WI38 (cell line): ENCODE measurements at regions not wholly inside any gene's neighbourhood (a gene's known extent, or its start where the extent isn't known, plus 50 kb on each side); places are given as distances from the start of the nearest gene placed in this dataset.
A peak's percentile ranks its signal among the peaks of the same experiment; 100 is the strongest.

Experiments used
- H3K4me3 ChIP-seq: 2 replicates; pipeline ENCODE4 v1.5.1; 2011; ENCODE audit warnings: low read depth, mild to moderate bottlenecking, control low read depth, low read length
- TF ChIP-seq, protein P1 (sequence below): IDR thresholded peaks from 2 replicates; pipeline ENCODE4 v1.5.1; 2012; ENCODE audit warnings: low read depth, mild to moderate bottlenecking, control low read depth, low read length

DNA sequence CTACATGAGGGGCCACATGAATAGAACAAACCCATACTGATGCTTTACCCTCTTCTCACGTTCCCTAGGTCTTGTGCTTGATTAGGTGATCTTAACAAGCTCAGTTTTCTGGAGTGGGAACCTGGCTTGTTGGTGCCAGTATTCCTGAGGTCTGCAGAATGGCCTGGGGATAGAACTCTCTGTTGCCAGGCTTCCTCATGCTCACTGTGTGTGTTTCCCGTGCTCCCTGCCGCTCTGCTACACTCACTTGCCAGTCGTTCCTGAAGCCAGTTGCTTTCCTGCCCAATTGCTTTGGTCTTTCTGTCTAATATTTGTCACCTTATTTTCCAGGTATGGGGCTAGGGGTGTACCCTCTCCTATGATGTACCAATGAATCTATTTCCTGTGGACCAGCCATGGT lies 2111.5 kb upstream of the PIK3C3 start:
- no peak overlapping the region for H3K4me3 ChIP-seq
- TF ChIP-seq, protein P1, sequence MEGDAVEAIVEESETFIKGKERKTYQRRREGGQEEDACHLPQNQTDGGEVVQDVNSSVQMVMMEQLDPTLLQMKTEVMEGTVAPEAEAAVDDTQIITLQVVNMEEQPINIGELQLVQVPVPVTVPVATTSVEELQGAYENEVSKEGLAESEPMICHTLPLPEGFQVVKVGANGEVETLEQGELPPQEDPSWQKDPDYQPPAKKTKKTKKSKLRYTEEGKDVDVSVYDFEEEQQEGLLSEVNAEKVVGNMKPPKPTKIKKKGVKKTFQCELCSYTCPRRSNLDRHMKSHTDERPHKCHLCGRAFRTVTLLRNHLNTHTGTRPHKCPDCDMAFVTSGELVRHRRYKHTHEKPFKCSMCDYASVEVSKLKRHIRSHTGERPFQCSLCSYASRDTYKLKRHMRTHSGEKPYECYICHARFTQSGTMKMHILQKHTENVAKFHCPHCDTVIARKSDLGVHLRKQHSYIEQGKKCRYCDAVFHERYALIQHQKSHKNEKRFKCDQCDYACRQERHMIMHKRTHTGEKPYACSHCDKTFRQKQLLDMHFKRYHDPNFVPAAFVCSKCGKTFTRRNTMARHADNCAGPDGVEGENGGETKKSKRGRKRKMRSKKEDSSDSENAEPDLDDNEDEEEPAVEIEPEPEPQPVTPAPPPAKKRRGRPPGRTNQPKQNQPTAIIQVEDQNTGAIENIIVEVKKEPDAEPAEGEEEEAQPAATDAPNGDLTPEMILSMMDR = no peak

DNA sequence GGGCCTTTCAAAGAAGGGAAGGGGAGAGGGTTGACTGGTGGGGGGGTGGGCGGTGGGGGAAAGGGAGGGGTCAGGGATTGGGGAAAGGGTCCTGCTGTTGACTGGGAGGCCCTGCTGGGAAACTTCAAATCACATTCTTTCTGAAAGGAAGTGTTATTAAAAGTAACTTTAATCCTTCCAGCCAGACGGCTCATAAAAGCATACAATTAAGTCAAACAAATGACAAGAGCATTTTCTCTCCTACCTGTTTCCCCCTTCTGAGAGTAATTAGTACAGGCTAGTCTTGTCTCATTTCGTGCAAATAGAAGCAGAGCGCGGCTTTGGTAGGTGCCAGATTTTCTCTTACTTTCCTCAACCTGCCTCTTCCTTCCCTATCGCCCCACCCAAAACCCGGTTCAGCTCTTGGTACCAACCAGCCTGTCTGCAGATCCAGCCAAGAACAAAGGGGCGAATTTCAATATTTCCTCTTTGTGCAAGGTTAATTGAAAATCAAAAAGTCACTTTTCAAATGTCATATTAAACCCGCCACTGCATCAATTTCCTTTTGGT lies 2112.6 kb upstream of the PIK3C3 start:
- no peak overlapping the region for H3K4me3 ChIP-seq
- TF ChIP-seq, protein P1 = no peak

DNA sequence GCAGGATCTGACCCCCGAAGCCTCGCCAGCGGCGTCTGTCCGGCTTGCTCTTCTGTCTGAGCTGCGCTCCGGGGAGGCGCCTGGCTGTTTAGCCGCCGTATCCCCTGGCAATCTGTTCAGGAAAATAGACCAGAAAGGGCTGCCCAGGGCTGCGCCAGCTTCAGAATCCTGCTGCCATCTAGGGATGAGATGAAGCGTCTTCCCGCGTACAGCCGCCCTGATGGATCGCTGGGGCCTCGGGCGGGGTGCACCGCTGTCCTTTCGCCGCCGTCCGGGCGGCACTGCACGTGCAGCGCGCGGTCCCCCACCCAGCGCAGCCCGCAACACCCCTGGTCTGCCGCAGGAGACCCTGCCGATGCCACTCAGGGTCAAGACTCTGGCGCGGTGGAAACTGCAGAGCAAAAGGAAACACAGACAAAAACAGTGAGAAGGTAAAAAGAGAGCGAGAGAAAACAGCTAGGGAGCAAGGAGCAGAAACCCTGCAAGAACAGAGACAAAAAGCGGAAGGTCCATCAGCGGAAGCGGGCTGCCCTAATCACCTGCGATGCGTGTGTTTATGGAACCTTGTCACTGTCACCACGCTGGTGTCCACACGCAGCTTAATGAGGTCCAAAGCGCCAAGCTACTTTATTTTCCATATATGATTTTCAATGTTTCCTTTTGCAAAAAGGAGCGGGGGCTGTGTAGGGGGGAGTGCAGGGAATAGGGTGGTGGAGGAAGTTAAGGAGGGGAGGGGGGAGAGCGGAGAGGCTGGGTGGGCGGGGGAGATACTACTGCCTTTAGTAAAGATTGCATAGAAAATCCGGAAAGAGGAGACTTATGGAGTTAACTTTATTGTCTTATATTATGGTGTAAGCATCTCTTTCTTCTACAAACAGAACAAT lies 2113.3 kb upstream of the PIK3C3 start:
- TF ChIP-seq, protein P1 = 0 out of 2 replicates have a peak, but pooled peaks have one; percentile 13
- peak overlapping the region; percentile 56 for H3K4me3 ChIP-seq

DNA sequence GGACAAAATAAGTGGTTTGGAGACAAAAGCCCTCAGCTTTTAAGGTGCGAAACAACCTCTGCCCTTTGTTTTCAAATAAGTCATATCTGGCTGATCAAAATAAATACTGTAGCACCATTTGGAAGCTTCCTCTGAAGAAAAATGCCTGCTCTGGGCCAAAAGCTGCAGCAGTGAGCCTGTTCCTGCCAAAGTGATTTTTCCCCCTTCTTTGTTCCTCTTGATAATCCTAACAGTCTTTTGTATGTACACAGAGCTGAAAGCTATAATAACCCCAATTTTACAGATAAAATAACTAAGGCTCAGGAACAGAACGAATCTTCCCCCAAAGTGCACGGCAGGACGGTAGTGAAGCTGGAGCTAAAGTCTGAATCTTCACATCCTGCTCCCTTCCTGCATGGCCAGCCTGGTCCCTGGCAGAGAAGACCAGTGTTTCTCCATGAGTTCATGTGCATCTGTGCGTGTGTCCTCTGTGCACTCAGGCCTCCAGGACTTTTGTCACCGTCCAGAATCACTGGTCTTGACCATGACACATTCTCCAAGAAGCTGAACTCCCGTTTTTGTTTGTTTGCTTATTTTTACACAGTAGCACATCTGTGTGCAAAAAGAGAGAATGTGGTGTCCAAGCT lies 2114.1 kb upstream of the PIK3C3 start:
- peak overlapping the region; percentile 56 for H3K4me3 ChIP-seq
- TF ChIP-seq, protein P1 = no peak

DNA sequence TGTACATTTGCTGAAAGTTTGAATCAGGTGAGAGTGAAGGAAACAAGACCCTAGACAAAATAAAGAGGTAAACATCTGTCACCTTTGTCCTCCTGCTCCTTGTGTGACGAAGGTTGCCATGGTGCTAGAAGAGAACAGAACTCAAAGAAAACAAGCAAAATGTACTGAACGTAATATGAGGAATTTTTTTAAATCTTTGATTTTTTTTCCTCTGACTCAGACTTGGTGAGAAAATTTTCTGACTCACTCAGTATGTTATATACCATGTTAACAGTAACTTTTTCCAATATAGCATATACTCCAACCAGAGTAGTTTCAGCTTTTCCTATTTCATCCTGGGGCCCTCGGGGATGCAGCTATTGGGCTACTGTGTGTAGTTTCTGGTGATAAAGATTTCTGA lies 2114.6 kb upstream of the PIK3C3 start:
- TF ChIP-seq, protein P1 = no peak
- H3K4me3 ChIP-seq = no peak overlapping the region

DNA sequence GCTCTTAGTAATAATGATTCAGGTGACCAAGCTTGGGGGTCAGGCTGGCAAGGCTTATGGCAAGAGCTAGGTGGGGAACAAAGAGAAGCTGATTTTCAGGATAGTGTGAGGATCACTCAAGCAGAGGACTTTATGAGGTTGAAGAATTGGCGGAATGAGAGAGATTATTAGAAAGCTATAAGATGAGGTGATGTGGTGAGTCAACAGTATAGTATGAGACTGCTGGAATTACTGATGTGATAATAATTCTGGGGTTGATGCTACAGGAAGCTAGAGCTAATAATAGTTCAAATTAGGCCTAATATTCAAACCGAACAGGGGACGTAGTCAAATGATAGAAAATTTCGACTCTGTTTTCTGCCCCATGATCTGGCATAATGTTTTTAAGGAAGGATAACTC lies 2115.3 kb upstream of the PIK3C3 start:
- TF ChIP-seq, protein P1 = no peak
- H3K4me3 ChIP-seq = no peak overlapping the region

DNA sequence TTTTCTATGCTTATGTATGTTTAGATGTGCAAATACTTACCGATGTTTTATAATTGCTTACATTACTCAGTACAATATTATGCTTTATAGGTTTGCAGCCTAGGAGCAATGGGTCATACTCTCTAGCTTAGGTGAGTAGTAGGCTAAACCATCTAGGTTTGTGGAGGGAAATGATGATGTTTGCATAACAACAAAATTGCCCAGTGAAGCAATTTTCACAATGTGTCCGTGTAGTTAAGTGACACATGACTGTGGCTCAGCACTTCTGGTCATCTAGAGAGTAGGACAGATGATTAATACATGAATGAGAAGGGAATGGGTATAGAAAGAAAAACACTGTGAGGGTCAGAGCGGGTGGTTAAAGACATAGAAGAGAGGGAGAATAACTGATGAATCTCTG lies 2116.2 kb upstream of the PIK3C3 start:
- no peak overlapping the region for H3K4me3 ChIP-seq
- TF ChIP-seq, protein P1 = no peak
